Trophoblast cell (in vitro differentiated cells and primary cell): ENCODE measurements at regions not wholly inside any gene's neighbourhood (a gene's known extent, or its start where the extent isn't known, plus 50 kb on each side); places are given as distances from the start of the nearest gene placed in this dataset.
A peak's percentile ranks its signal among the peaks of the same experiment; 100 is the strongest.

Experiments
- DNase-seq, 2 donors: peaks; one replicate each; pipeline ENCODE4 v3.0.0-alpha.2; 2016
- H2AFZ ChIP-seq: 2 replicates; pipeline ENCODE4 v1.6.1; 2013; ENCODE audit warnings: low read length, moderate library complexity, mild to moderate bottlenecking; ENCODE audit not compliant: insufficient read depth, poor library complexity
- H2AK5ac ChIP-seq: 2 replicates; pipeline ENCODE4 v1.6.1; 2013; ENCODE audit warnings: mild to moderate bottlenecking, low read length
- H2BK120ac ChIP-seq: 2 replicates; pipeline ENCODE4 v1.6.1; 2013; ENCODE audit warnings: low read length, mild to moderate bottlenecking, moderate library complexity; ENCODE audit not compliant: insufficient read depth, poor library complexity
- H2BK12ac ChIP-seq: 2 replicates; pipeline ENCODE4 v1.6.1; 2013; ENCODE audit warnings: mild to moderate bottlenecking, low read length, moderate library complexity
- H2BK5ac ChIP-seq: 2 replicates; pipeline ENCODE4 v1.6.1; 2013; ENCODE audit warnings: low read length, low read depth, moderate library complexity, mild to moderate bottlenecking; ENCODE audit not compliant: poor library complexity
- H3K14ac ChIP-seq: 2 replicates; pipeline ENCODE4 v1.6.1; 2013; ENCODE audit warnings: mild to moderate bottlenecking, low read length
- H3K18ac ChIP-seq: 2 replicates; pipeline ENCODE4 v1.6.1; 2013; ENCODE audit warnings: mild to moderate bottlenecking, low read length
- H3K23ac ChIP-seq: 2 replicates; pipeline ENCODE4 v1.6.1; 2013; ENCODE audit warnings: low read length
- H3K27ac ChIP-seq: 2 replicates; pipeline ENCODE4 v1.5.1; 2013; ENCODE audit warnings: low read depth, mild to moderate bottlenecking, inconsistent platforms, low read length, moderate library complexity
- H3K27me3 ChIP-seq: 2 replicates; pipeline ENCODE4 v1.6.1; 2013; ENCODE audit warnings: inconsistent platforms, mild to moderate bottlenecking, low read length, moderate library complexity; ENCODE audit not compliant: insufficient read depth
- H3K36me3 ChIP-seq, 2 experiments: 1 replicate in 1 of 2; 2 replicates in 1 of 2; pipeline ENCODE4 v1.6.1; 2013; ENCODE audit warnings: low read length in 2 of 2, mild to moderate bottlenecking in 2 of 2, moderate library complexity in 1 of 2; ENCODE audit not compliant: insufficient read depth in 2 of 2, control insufficient read depth in 1 of 2
- H3K4ac ChIP-seq: 2 replicates; pipeline ENCODE4 v1.6.1; 2013; ENCODE audit warnings: low read depth, mild to moderate bottlenecking, low read length, moderate library complexity
- H3K4me1 ChIP-seq, 2 experiments: 1 replicate in 1 of 2; 2 replicates in 1 of 2; pipeline ENCODE4 v1.6.1; 2013; ENCODE audit warnings: low read length in 2 of 2, mild to moderate bottlenecking in 2 of 2, moderate library complexity in 1 of 2; ENCODE audit not compliant: insufficient read depth in 2 of 2, control insufficient read depth in 1 of 2
- H3K4me2 ChIP-seq: 2 replicates; pipeline ENCODE4 v1.6.1; 2013; ENCODE audit warnings: inconsistent platforms, mild to moderate bottlenecking, low read length, moderate library complexity
- H3K4me3 ChIP-seq: 2 replicates; pipeline ENCODE4 v1.5.1; 2013; ENCODE audit warnings: mild to moderate bottlenecking, low read depth, low read length, inconsistent platforms
- H3K79me1 ChIP-seq: one replicate; pipeline ENCODE4 v1.6.1; 2013; ENCODE audit warnings: low read length
- H3K79me2 ChIP-seq: 2 replicates; pipeline ENCODE4 v1.6.1; 2013; ENCODE audit warnings: low read length, mild to moderate bottlenecking; ENCODE audit not compliant: control insufficient read depth, insufficient read depth, poor library complexity
- H3K9ac ChIP-seq: 2 replicates; pipeline ENCODE4 v1.6.1; 2013; ENCODE audit warnings: mild to moderate bottlenecking, low read length
- H3K9me3 ChIP-seq: 2 replicates; pipeline ENCODE4 v1.6.1; 2013; ENCODE audit warnings: low read depth, mild to moderate bottlenecking, control low read depth, inconsistent platforms, low read length; ENCODE audit not compliant: insufficient read depth
- H4K12ac ChIP-seq: 2 replicates; pipeline ENCODE4 v1.6.1; 2013; ENCODE audit warnings: low read depth, mild to moderate bottlenecking, low read length, moderate library complexity
- H4K8ac ChIP-seq: 2 replicates; pipeline ENCODE4 v1.6.1; 2013; ENCODE audit warnings: low read depth, mild to moderate bottlenecking, low read length, moderate library complexity
- H4K91ac ChIP-seq: one replicate; pipeline ENCODE4 v1.6.1; 2013; ENCODE audit warnings: low read depth, mild to moderate bottlenecking, low read length, moderate library complexity
- WGBS: extraction: QIAGEN DNeasy Blood & Tissue Kit; methylation state at CpG from one replicate; pipeline ENCODE4 v1.1.7; 2013; ENCODE audit warnings: missing lambda C conversion rate; ENCODE audit not compliant: insufficient read length, insufficient coverage; ENCODE audit errors: extremely low coverage; 5-methylcytosine and 5-hydroxymethylcytosine counted together

DNA sequence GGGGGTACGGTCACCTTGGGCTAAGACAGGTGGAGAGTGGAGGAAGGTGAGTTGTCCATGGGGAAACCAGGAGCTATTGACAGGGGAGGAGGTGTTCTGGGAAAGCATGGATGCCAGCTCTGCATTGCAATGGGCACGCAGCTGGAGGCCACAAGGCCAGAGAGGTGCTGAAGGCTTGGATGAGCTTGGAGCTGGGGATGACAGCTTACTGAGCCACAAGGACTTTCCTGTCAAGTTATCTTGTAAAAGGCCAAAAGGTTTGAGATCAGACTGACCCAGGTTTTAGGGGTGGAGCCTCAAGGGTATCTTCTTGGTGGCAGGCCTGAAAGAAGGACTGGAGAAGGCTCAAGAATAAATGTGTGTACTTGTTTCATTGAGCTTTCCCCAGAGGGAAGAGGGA, 115.2 kb downstream of the ASB7 start:
- no peak overlapping the region for H2BK120ac ChIP-seq
- no peak overlapping the region for H2AK5ac ChIP-seq
- H2AFZ ChIP-seq, result no peak overlapping the region
- no peak overlapping the region for H2BK5ac ChIP-seq
- peaks cover 2% of the 10 kb centered on the region for H3K79me1 ChIP-seq
- H3K9ac ChIP-seq, result no peak overlapping the region
- H4K12ac ChIP-seq, result no peak overlapping the region
- no peaks in the 10 kb centered on the region for H3K79me2 ChIP-seq
- H4K91ac ChIP-seq, result no peak overlapping the region
- no peak overlapping the region for H3K18ac ChIP-seq
- DNase-seq, result no peak
- no peaks in the 10 kb centered on the region for H3K36me3 ChIP-seq
- WGBS, result no CpG with 5 or more reads among the region's 2 CpGs
- H3K23ac ChIP-seq, result no peak overlapping the region
- H3K27me3 ChIP-seq, result no peaks in the 10 kb centered on the region
- no peak overlapping the region for H3K4ac ChIP-seq
- no peak overlapping the region for H2BK12ac ChIP-seq
- H3K4me2 ChIP-seq, result no peak overlapping the region
- H3K4me1 ChIP-seq, result peaks cover 4 to 7% of the 10 kb centered on the region in 2 experiments
- no peak overlapping the region for H3K14ac ChIP-seq
- no peaks in the 10 kb centered on the region for H3K9me3 ChIP-seq
- no peak overlapping the region for H3K4me3 ChIP-seq
- no peak overlapping the region for H3K27ac ChIP-seq
- H4K8ac ChIP-seq, result no peak overlapping the region

DNA sequence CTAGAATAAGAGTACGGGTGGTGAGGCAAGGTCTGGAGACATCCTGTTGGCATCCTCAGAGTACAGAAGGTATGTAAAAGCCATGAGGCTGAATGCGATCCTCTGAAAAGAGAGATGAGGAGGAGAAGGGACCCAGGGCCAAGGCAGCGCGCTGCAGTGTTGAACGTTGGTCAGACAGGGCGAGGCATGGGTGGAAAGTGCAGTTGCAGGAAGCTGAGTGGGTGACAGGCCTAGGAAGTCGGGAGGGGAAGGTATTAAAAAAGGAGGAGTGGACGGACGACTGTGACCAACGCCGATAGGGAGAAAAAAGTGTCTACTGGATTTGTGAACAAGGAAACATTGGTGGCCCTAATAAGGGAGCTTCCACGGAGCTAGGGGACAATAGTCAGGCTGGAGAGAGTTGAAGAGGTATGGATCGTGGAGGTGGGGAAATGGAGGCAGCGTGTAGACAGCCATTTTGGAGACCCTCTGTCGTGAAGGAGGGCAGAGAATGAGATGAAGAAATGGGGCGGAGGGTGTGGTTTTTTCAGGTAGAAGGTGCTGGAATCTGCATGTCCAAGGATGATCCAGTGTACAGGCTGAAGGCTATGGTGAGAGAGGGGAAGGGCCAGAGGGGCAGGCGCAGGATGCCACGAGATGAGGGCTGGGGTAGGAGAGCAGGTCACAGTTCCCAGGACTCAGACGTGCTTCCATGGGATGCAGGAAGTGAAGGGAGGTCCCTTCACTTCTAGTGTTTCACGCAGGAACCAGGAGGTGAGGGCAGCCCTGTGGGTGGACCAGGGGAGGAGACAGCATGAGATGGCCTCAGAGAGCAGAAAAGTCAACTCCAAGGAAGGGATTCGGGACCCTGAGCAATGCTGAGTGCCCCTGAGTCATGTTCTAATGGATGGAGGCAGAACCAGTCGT, 115.9 kb downstream of the ASB7 start:
- DNase-seq, result peak in 1 of 2 donors; percentile 55
- Histone ChIP-seq H3K4me1 (peaks cover 4% of the 10 kb centered on the region in 2 experiments), H2BK12ac (no peak overlapping the region), H3K79me2 (no peaks in the 10 kb centered on the region), H4K12ac (no peak overlapping the region), H2AK5ac (no peak overlapping the region), H3K9ac (no peak overlapping the region), H3K79me1 (no peaks in the 10 kb centered on the region), H3K14ac (no peak overlapping the region), H4K8ac (no peak overlapping the region), H3K18ac (no peak overlapping the region), H2BK5ac (no peak overlapping the region), H4K91ac (no peak overlapping the region), H3K27me3 (no peaks in the 10 kb centered on the region), H3K23ac (no peak overlapping the region), H3K4me2 (no peak overlapping the region), H3K4ac (no peak overlapping the region), H3K27ac (no peak overlapping the region), H3K4me3 (no peak overlapping the region), H3K9me3 (no peaks in the 10 kb centered on the region), H2AFZ (no peak overlapping the region), H2BK120ac (no peak overlapping the region), H3K36me3 (no peaks in the 10 kb centered on the region)
- no CpG with 5 or more reads among the region's 22 CpGs for WGBS

DNA sequence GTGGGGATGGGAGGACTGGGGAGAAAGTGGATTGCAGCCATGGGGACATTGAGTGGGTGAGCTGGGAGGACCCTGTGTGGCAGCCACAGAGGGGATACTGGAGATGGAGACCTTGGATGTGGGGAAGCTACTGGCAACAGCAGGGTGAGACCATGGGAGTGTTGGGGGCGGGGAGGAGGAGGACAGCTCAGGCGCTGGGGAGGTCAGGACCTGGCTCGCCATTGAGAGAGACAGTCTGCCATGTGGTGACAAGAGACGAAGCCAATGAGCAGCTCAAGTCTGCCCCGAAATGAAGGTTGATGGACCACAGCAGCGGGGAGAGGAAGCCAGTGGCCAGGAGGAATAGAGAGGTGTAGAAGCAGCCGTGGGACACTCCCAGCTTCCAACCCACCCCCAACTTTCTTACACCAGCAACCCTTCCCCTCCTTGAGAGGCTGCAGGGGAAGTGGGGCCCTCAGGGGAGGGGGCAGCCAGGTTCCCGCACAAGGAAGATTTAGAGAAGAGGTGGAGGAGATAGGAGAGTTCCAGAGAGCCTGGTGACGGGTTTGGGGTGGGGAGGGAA, 118.1 kb downstream of the ASB7 start:
- no peaks in the 10 kb centered on the region for H3K9me3 ChIP-seq
- no peak overlapping the region for H3K23ac ChIP-seq
- no peak overlapping the region for H3K27ac ChIP-seq
- no peak overlapping the region for H3K9ac ChIP-seq
- H3K27me3 ChIP-seq, result no peaks in the 10 kb centered on the region
- H3K79me2 ChIP-seq, result no peaks in the 10 kb centered on the region
- H3K4me1 ChIP-seq, result peaks cover 4 to 6% of the 10 kb centered on the region in 2 experiments
- no peaks in the 10 kb centered on the region for H3K79me1 ChIP-seq
- H2AK5ac ChIP-seq, result no peak overlapping the region
- H2BK120ac ChIP-seq, result no peak overlapping the region
- H3K4me3 ChIP-seq, result no peak overlapping the region
- H3K36me3 ChIP-seq, result no peaks in the 10 kb centered on the region
- H2BK5ac ChIP-seq, result no peak overlapping the region
- H3K4me2 ChIP-seq, result no peak overlapping the region
- no peak overlapping the region for H4K91ac ChIP-seq
- no peak overlapping the region for H3K14ac ChIP-seq
- no peak overlapping the region for H4K12ac ChIP-seq
- no peak for DNase-seq
- H3K18ac ChIP-seq, result no peak overlapping the region
- H2BK12ac ChIP-seq, result no peak overlapping the region
- no peak overlapping the region for H4K8ac ChIP-seq
- H3K4ac ChIP-seq, result no peak overlapping the region
- WGBS, result no CpG with 5 or more reads among the region's 9 CpGs
- H2AFZ ChIP-seq, result no peak overlapping the region

DNA sequence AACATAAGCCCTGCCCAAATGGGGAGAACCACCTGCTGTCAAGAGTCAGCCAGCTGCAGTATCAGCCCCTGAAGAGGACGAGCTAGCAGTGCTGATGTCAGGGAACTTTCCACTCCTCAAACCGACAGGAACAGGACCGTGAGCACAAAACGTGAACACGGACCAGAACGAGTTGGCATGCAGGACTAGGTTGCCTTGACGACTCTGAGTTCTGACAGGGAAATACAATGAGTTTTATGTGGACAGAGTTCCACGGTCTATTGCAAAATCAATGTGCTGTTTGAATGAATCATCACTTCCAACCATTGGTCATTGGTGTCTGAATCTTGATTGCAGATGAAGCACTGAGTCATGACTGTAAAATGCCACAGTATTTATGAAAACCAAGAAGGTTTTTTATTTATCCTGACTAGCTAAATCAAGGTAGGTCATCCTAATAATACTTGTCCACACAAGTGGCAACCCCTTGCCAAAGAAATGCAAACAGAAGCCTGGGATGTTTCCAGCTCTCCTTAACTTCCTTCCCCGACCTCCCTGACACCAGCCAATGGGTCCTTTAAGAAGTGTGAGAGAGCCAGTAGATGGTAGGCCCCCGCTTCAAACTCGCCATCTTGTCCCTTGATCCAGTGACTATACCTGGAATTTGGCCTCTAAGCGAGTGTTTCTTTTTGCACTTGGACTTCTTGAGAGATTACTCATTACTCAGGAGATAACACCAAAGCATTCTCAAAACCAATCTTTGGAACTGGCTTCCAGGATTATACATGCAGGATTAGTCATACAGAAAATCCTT, 119.6 kb downstream of the ASB7 start:
- peak; percentile 97 to 99 for DNase-seq
- H4K12ac ChIP-seq, result no peak overlapping the region
- WGBS, result no CpG with 5 or more reads among the region's 12 CpGs

More for the DNA sequence above, 119.6 kb downstream of the ASB7 start:
- H3K36me3 ChIP-seq, result no peaks in the 10 kb centered on the region
- no peak overlapping the region for H3K4me2 ChIP-seq
- H3K27ac ChIP-seq, result no peak overlapping the region
- H3K4me1 ChIP-seq, result peaks cover 4 to 7% of the 10 kb centered on the region in 2 experiments
- no peak overlapping the region for H4K91ac ChIP-seq
- no peak overlapping the region for H3K18ac ChIP-seq
- H4K8ac ChIP-seq, result no peak overlapping the region
- no peak overlapping the region for H2BK5ac ChIP-seq
- no peak overlapping the region for H3K9ac ChIP-seq
- no peaks in the 10 kb centered on the region for H3K79me2 ChIP-seq
- no peak overlapping the region for H3K4ac ChIP-seq
- no peak overlapping the region for H2AK5ac ChIP-seq
- no peak overlapping the region for H2BK120ac ChIP-seq
- no peak overlapping the region for H3K14ac ChIP-seq
- H3K9me3 ChIP-seq, result no peaks in the 10 kb centered on the region
- no peaks in the 10 kb centered on the region for H3K79me1 ChIP-seq
- no peak overlapping the region for H2AFZ ChIP-seq
- H3K4me3 ChIP-seq, result no peak overlapping the region
- H2BK12ac ChIP-seq, result no peak overlapping the region
- no peaks in the 10 kb centered on the region for H3K27me3 ChIP-seq
- H3K23ac ChIP-seq, result no peak overlapping the region
